ENCODE measurements at regions not wholly inside any gene's neighbourhood (a gene's known extent, or its start where the extent isn't known, plus 50 kb on each side); places are given as distances from the start of the nearest gene placed in this dataset.

DNA sequence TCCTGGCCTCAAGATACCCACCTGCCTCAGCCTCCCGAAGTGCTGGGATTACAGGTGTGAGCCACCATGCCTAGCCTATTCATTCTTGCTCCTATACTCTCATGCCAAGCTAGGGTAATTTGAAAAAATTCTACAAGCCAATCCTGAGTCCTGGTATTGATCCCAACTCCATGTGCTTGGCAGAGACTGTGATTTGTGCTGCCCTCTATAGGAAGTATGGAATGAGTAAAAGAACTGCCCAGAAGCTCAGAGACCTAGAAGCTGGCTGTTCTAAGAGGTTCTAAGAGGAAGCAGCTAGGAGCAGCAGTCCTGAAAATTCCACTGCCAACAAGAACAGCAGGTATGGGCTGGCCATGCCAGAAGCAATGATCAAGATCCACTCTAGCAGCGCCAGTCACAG lies 402.5 kb downstream of the PCNX1 start:
- dilution Hi-C loops (cut with HindIII; ENCODE audit: low sequenced_read_pairs, unreplicated experiment) = no loop called here
- Histone ChIP-seq H4K5ac (ENCODE audit: low read depth, low read length) (no peak overlapping the region), H4K20me1 (ENCODE audit: insufficient read depth, low read length) (no peaks in the 10 kb centered on the region), H4K91ac (ENCODE audit: insufficient read depth, low read depth, low read length) (no peak overlapping the region), H2BK120ac (ENCODE audit: low read depth, low read length) (no peak overlapping the region), H2BK15ac (ENCODE audit: low read depth, low read length) (no peak overlapping the region), H2BK5ac (ENCODE audit: low read depth, low read length, poor library complexity, severe bottlenecking) (no peak overlapping the region), H3K4me2 (ENCODE audit: low read depth, low read length) (no peak overlapping the region), H3K27me3 (ENCODE audit: control insufficient read depth, insufficient read depth, low read length) (no peaks in the 10 kb centered on the region), H3K23ac (ENCODE audit: low read depth, low read length) (no peak overlapping the region), H3K4me1 (ENCODE audit: control insufficient read depth, insufficient read depth, low read length) (no peaks in the 10 kb centered on the region), H3K14ac (replicated peaks; ENCODE audit: low read depth, low read length) (no peak overlapping the region), H3K4ac (ENCODE audit: low read depth, low read length) (no peak overlapping the region), H3K56ac (ENCODE audit: extremely low read depth, insufficient read depth, low read length) (no peak overlapping the region), H2AFZ (replicated peaks; ENCODE audit: low read length, poor library complexity) (no peak overlapping the region), H3K36me3 (ENCODE audit: control insufficient read depth, insufficient read depth, low read length) (no peaks in the 10 kb centered on the region), H4K8ac (ENCODE audit: low read depth in 2 of 2, low read length in 2 of 2) (no peak overlapping the region), H3K9me1 (ENCODE audit: insufficient read depth, low read length) (no peaks in the 10 kb centered on the region), H2AK5ac (ENCODE audit: low read depth, low read length) (no peak overlapping the region), H3K18ac (ENCODE audit: low read depth, low read length) (no peak overlapping the region), H3K9ac (ENCODE audit: low read depth, low read length) (no peak overlapping the region), H3K27ac (ENCODE audit: insufficient read depth, low read length) (no peak overlapping the region), H3K4me3 (ENCODE audit: insufficient read depth, low read depth, low read length) (no peak overlapping the region), H3K9me3 (ENCODE audit: control insufficient read depth, insufficient read depth, low read length) (peaks cover 11% of the 10 kb centered on the region), H3K79me1 (ENCODE audit: low read depth in 1 of 2, low read length in 2 of 2) (no peaks in the 10 kb centered on the region), H2BK20ac (ENCODE audit: low read depth, low read length) (no peak overlapping the region), H2AK9ac (replicated peaks; ENCODE audit: low read depth, low read length, poor library complexity) (no peak overlapping the region)
- TF ChIP-seq POLR2A (IDR thresholded peaks at IDR 0.05; ENCODE audit: low read depth, low read length) (no peak), FOS (IDR thresholded peaks at IDR 0.05; ENCODE audit: low read depth, low read length) (no peak), CEBPB (IDR thresholded peaks at IDR 0.05; ENCODE audit: low read depth, low read length) (no peak), MAZ (IDR thresholded peaks at IDR 0.05; ENCODE audit: borderline replicate concordance, low read depth, low read length) (no peak), SMC3 (IDR thresholded peaks at IDR 0.05; ENCODE audit: low read depth, low read length) (no peak), MAFK (IDR thresholded peaks at IDR 0.05; ENCODE audit: low read depth, low read length) (no peak), NFE2L2 (IDR thresholded peaks at IDR 0.05; ENCODE audit: low read depth, low read length) (no peak), MXI1 (IDR thresholded peaks at IDR 0.05; ENCODE audit: borderline replicate concordance, low read depth, low read length) (no peak), RAD21 (IDR thresholded peaks at IDR 0.05; ENCODE audit: low read length) (no peak), RFX5 (IDR thresholded peaks at IDR 0.05; ENCODE audit: low read depth, low read length) (no peak), CHD1 (IDR thresholded peaks at IDR 0.05; ENCODE audit: low read depth, low read length) (no peak), RCOR1 (IDR thresholded peaks at IDR 0.05; ENCODE audit: insufficient replicate concordance, low read length) (no peak), BHLHE40 (IDR thresholded peaks at IDR 0.05; ENCODE audit: low read depth, low read length) (no peak)
- TF ChIP-seq, protein P1, sequence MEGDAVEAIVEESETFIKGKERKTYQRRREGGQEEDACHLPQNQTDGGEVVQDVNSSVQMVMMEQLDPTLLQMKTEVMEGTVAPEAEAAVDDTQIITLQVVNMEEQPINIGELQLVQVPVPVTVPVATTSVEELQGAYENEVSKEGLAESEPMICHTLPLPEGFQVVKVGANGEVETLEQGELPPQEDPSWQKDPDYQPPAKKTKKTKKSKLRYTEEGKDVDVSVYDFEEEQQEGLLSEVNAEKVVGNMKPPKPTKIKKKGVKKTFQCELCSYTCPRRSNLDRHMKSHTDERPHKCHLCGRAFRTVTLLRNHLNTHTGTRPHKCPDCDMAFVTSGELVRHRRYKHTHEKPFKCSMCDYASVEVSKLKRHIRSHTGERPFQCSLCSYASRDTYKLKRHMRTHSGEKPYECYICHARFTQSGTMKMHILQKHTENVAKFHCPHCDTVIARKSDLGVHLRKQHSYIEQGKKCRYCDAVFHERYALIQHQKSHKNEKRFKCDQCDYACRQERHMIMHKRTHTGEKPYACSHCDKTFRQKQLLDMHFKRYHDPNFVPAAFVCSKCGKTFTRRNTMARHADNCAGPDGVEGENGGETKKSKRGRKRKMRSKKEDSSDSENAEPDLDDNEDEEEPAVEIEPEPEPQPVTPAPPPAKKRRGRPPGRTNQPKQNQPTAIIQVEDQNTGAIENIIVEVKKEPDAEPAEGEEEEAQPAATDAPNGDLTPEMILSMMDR (conservative IDR thresholded peaks at IDR 0.05; ENCODE audit: low read depth, low read length) = no peak
- TF ChIP-seq, protein P2, sequence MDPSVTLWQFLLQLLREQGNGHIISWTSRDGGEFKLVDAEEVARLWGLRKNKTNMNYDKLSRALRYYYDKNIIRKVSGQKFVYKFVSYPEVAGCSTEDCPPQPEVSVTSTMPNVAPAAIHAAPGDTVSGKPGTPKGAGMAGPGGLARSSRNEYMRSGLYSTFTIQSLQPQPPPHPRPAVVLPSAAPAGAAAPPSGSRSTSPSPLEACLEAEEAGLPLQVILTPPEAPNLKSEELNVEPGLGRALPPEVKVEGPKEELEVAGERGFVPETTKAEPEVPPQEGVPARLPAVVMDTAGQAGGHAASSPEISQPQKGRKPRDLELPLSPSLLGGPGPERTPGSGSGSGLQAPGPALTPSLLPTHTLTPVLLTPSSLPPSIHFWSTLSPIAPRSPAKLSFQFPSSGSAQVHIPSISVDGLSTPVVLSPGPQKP (IDR thresholded peaks at IDR 0.05; ENCODE audit: borderline replicate concordance, low read depth, low read length) = no peak
- TF ChIP-seq, protein P3, sequence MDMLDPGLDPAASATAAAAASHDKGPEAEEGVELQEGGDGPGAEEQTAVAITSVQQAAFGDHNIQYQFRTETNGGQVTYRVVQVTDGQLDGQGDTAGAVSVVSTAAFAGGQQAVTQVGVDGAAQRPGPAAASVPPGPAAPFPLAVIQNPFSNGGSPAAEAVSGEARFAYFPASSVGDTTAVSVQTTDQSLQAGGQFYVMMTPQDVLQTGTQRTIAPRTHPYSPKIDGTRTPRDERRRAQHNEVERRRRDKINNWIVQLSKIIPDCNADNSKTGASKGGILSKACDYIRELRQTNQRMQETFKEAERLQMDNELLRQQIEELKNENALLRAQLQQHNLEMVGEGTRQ (IDR thresholded peaks at IDR 0.05; ENCODE audit: low read depth, low read length) = no peak
- BruUV-seq (replicated peaks) = no TSS peak
- intact Hi-C loops (cut with micrococcal nuclease) = no loop called here
- WGBS, 2 experiments (ENCODE audit: extremely low coverage in 2 of 2, insufficient read length in 1 of 2) = no CpG with 5 or more reads among the region's 2 CpGs
- CTCF ChIA-PET = interaction anchor here (0.5 kb wide), 1 partner anchor 205 kb away, joined by 3 read pairs; no protein-coding TSS in a partner anchor
- in situ Hi-C loops (cut with MboI; ENCODE audit: low sequenced_read_pairs) = loop anchor here (10.0 kb wide), 1 partner anchor 165 kb away; no protein-coding TSS in a partner anchor
- ATAC-seq (ENCODE audit: low read depth) (no peak), DNase-seq (no peak)
- POLR2A ChIA-PET (ENCODE audit: unreplicated experiment) = no interaction called here
